Osteocyte (in vitro differentiated cells): ENCODE measurements at regions not wholly inside any gene's neighbourhood (a gene's known extent, or its start where the extent isn't known, plus 50 kb on each side); places are given as distances from the start of the nearest gene placed in this dataset.
A peak's percentile ranks its signal among the peaks of the same experiment; 100 is the strongest.
"Not testable (repeated sequence)": the region's sequence is repeated elsewhere in the genome, so short reads cannot be mapped to it uniquely, and the experiment has no call there.

Experiments
- DNase-seq: peaks from one replicate; pipeline ENCODE4 v3.0.0; 2021; ENCODE audit warnings: mixed read lengths; ENCODE audit not compliant: unreplicated experiment; ENCODE audit errors: extremely low spot score
- H3K27ac Mint-ChIP-seq: one replicate; pipeline ENCODE4 v1.8.0; 2021; ENCODE audit warnings: mild to moderate bottlenecking, mixed read lengths; ENCODE audit not compliant: unreplicated experiment
- H3K27me3 Mint-ChIP-seq: one replicate; pipeline ENCODE4 v1.8.0; 2021; ENCODE audit warnings: mixed read lengths; ENCODE audit not compliant: unreplicated experiment
- H3K36me3 Mint-ChIP-seq: one replicate; pipeline ENCODE4 v1.8.0; 2021; ENCODE audit warnings: mixed read lengths; ENCODE audit not compliant: unreplicated experiment
- H3K4me1 Mint-ChIP-seq: one replicate; pipeline ENCODE4 v1.8.0; 2021; ENCODE audit warnings: mixed read lengths; ENCODE audit not compliant: unreplicated experiment
- H3K4me3 Mint-ChIP-seq: one replicate; pipeline ENCODE4 v1.8.0; 2021; ENCODE audit warnings: mild to moderate bottlenecking, moderate library complexity, mixed read lengths; ENCODE audit not compliant: unreplicated experiment
- H3K9me3 Mint-ChIP-seq: one replicate; pipeline ENCODE4 v1.8.0; 2021; ENCODE audit warnings: mixed read lengths; ENCODE audit not compliant: unreplicated experiment
- TF ChIP-seq, protein P1 (sequence below): fragments of 200-600 bp; sonication (generic); IDR thresholded peaks from 2 replicates; pipeline ENCODE4 v1.5.0; 2021; ENCODE audit warnings: antibody characterized with exemption, mild to moderate bottlenecking, moderate library complexity

DNA sequence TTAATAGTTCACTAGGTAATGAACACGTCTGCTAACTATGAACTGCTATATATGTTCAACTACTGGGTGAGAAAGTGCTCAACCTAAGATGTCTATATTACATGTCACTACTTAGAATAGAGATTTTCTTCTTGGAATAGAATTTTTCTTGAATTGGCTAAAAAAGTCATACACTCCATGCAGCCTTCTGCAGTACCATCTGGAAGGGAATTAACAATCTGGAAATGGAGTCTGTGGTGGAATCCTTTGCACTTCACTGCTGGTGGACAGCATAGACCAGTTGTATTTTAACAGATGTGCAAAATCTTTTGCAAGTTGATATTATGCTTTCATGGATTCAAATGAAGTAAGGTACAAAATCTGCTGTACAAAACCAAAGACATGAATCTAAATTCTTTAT is 799.6 kb downstream of the KCNJ3 start:
- Mint-ChIP-seq H3K4me1 (no peaks in the 10 kb centered on the region), H3K36me3 (no peaks in the 10 kb centered on the region), H3K4me3 (no peak overlapping the region), H3K9me3 (peaks cover 3% of the 10 kb centered on the region), H3K27ac (no peak overlapping the region), H3K27me3 (no peaks in the 10 kb centered on the region)
- DNase-seq: no peak
- TF ChIP-seq, protein P1, sequence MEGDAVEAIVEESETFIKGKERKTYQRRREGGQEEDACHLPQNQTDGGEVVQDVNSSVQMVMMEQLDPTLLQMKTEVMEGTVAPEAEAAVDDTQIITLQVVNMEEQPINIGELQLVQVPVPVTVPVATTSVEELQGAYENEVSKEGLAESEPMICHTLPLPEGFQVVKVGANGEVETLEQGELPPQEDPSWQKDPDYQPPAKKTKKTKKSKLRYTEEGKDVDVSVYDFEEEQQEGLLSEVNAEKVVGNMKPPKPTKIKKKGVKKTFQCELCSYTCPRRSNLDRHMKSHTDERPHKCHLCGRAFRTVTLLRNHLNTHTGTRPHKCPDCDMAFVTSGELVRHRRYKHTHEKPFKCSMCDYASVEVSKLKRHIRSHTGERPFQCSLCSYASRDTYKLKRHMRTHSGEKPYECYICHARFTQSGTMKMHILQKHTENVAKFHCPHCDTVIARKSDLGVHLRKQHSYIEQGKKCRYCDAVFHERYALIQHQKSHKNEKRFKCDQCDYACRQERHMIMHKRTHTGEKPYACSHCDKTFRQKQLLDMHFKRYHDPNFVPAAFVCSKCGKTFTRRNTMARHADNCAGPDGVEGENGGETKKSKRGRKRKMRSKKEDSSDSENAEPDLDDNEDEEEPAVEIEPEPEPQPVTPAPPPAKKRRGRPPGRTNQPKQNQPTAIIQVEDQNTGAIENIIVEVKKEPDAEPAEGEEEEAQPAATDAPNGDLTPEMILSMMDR: no peak

DNA sequence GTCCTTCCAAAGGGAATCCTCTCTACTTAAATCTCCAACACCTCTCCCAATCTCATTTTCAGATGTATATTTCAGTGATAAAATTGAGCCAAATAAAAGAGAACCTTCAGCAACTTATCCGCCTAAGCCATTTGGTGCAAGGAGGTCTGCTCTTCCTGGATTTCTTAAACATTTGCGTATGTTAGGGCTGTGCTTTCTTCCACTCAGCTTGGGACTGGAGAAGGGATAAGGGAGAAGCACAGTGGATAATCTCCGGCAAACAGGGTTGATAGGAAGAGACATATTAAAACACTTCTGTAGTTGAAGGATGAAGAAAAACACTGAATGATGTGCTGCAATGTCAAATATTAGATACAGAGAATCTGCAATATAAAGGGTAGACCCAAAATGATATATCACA is 796.2 kb downstream of the KCNJ3 start:
- TF ChIP-seq, protein P1: no peak
- H3K27me3 Mint-ChIP-seq: peaks cover 1% of the 10 kb centered on the region
- no peaks in the 10 kb centered on the region for H3K36me3 Mint-ChIP-seq
- no peak for DNase-seq
- no peak overlapping the region for H3K4me3 Mint-ChIP-seq
- no peaks in the 10 kb centered on the region for H3K4me1 Mint-ChIP-seq
- H3K27ac Mint-ChIP-seq: no peak overlapping the region
- H3K9me3 Mint-ChIP-seq: peaks cover 3% of the 10 kb centered on the region

DNA sequence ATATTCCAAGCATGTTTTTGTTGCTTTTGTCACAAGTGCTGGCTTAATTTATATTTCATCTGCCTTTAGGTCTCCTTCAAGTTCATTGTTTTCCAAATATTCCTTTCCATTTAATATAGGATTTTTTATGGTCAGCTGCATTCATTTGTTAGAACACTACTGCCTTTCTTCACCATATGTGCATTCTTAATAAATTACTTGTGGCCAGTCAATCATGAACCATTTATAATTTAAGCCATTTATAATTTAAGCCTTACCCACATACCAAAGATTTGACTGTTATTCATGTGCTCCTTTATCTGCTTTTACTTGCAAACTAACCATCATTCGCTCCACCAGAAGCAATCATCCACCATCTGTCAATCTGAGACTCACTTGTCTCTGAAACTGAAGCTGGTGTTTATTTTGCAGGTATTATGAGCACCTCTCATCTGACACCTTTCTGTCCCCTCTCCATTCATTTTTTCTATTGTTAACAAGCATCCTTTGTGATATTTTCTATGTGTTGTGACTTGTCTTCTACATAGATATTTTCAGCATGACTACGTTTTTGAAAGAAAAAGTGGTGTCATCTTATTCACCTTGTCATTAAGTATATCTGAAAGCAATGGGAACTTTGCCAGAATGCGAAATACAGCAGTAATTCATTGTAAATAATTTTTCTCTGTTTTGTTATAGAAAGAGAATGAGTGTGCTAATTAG is 786.8 kb downstream of the KCNJ3 start:
- H3K36me3 Mint-ChIP-seq: no peaks in the 10 kb centered on the region
- peaks cover 5% of the 10 kb centered on the region for H3K27me3 Mint-ChIP-seq
- TF ChIP-seq, protein P1: no peak
- H3K4me3 Mint-ChIP-seq: no peak overlapping the region
- DNase-seq: no peak
- H3K4me1 Mint-ChIP-seq: no peaks in the 10 kb centered on the region
- H3K9me3 Mint-ChIP-seq: no peaks in the 10 kb centered on the region
- H3K27ac Mint-ChIP-seq: no peak overlapping the region

DNA sequence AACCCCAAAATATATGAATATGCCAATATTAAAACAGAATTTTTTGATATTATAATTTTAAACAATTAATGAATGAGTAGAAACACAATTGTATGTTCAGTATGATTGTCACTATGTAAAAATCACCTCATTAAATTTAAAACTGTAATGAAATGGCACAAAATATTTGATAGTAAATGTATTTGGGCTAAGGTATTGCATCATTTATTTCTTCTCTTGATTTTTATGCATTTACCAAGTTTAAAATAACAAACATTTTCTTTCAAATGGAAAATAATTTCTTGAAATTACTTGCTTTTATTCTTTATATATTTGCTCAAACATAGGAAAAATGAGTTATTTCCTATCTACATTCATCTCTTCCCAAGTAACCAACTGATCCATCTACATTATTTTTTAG is 782.6 kb downstream of the KCNJ3 start:
- H3K4me3 Mint-ChIP-seq: no peak overlapping the region
- H3K4me1 Mint-ChIP-seq: no peaks in the 10 kb centered on the region
- H3K9me3 Mint-ChIP-seq: no peaks in the 10 kb centered on the region
- TF ChIP-seq, protein P1: no peak
- no peaks in the 10 kb centered on the region for H3K36me3 Mint-ChIP-seq
- no peak for DNase-seq
- H3K27me3 Mint-ChIP-seq: no peaks in the 10 kb centered on the region
- no peak overlapping the region for H3K27ac Mint-ChIP-seq

DNA sequence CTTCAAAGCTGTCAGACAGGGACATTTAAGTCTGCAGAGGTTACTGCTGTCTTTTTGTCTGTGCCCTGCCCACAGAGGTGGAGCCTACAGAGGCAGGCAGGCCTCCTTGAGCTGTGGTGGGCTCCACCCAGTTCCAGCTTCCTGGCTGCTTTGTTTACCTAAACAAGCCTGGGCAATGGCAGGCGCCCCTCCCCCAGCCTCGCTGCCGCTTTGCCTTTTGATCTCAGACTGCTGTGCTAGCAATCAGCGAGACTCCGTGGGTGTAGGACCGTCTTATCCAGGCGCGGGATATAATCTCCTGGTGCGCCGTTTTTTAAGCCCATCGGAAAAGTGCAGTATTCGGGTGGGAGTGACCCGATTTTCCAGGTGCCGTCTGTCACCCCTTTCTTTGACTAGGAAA is 773.5 kb downstream of the KCNJ3 start:
- H3K36me3 Mint-ChIP-seq, H3K4me1 Mint-ChIP-seq, H3K9me3 Mint-ChIP-seq, H3K27ac Mint-ChIP-seq, H3K27me3 Mint-ChIP-seq, H3K4me3 Mint-ChIP-seq: not testable (repeated sequence)
- peak; percentile 83 for DNase-seq

DNA sequence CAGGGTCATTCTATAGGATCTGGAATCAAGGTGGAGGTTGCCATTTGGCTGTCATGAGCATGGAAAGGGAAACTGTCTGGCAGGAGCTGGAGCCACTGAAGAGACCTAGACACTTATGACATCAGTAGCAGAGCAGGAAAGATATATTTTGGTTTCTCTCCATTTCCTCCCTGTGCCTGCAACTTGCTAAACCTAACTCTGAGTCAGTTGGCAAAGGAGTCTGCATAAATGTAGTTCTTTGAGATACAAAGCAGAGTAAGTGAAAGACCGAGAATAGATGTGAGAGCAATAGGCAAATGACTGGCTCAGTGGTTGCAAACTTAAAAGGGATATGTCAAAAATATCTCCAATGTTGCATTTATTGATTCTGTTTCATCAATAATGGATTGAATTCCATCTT is 757.7 kb downstream of the KCNJ3 start:
- Mint-ChIP-seq H3K36me3 (no peaks in the 10 kb centered on the region), H3K9me3 (no peaks in the 10 kb centered on the region), H3K27me3 (no peaks in the 10 kb centered on the region), H3K27ac (no peak overlapping the region), H3K4me1 (no peaks in the 10 kb centered on the region), H3K4me3 (no peak overlapping the region)
- no peak for DNase-seq
- TF ChIP-seq, protein P1: no peak
